HepG2 (cell line): ENCODE measurements at regions not wholly inside any gene's neighbourhood (a gene's known extent, or its start where the extent isn't known, plus 50 kb on each side); places are given as distances from the start of the nearest gene placed in this dataset.

ENCODE experiments used
- ATAC-seq: fragments of 200-7000 bp; cut with Tn5 transposase; 3 replicates; pipeline ENCODE4 v1.9.1; 2020; ENCODE audit warnings: mild to moderate bottlenecking, moderate library complexity
- BruUV-seq: library from RNA; stranded (reverse); fragments of 400-500 nt; replicated peaks from 2 replicates; lab custom pipeline; 2021; lab: Mats Ljungman, UMichigan
- CTCF ChIA-PET: fragments of 300-600 bp; formaldehyde crosslinking; extraction: SDS; loops from one replicate; lab custom pipeline; 2021; ENCODE audit warnings: low total read pairs, inconsistent platforms, low intra/inter-chr PET ratio; lab: Yijun Ruan, JAX
- POLR2A ChIA-PET: fragments of 350-600 bp; sonication (Branson Sonifier 250); formaldehyde crosslinking; loops from one replicate; lab custom pipeline; 2020; ENCODE audit warnings: antibody characterized with exemption, inconsistent platforms; lab: Yijun Ruan, JAX
- DNase-seq: peaks from one replicate; pipeline ENCODE4 v3.0.0-alpha.2; 2015; ENCODE audit warnings: low spot score
- FAIRE-seq: peaks from 3 replicates; lab custom pipeline; 2011; peaks lifted over from hg19 to GRCh38; lab: Jason Lieb, UNC
- H2AFZ ChIP-seq: one replicate; pipeline ENCODE4 v1.6.1; 2011; ENCODE audit warnings: low read length, inconsistent platforms
- H3K27ac ChIP-seq: fragments of 300-600 bp; 3 replicates; pipeline ENCODE4 v1.8.0; 2011; ENCODE audit warnings: mixed run types, mild to moderate bottlenecking, mixed read lengths, low read length, inconsistent platforms; ENCODE audit not compliant: insufficient read depth; ENCODE audit errors: extremely low read length
- H3K27me3 ChIP-seq, 2 experiments: fragments of 200-600 bp in 1 of 2; 2 replicates in 1 of 2; 3 replicates in 1 of 2; pipeline versions ENCODE4 v1.6.0 to v1.8.0; 2011; ENCODE audit warnings: low read length in 2 of 2, mild to moderate bottlenecking in 2 of 2, moderate library complexity in 2 of 2, inconsistent platforms in 1 of 2; ENCODE audit not compliant: insufficient read depth in 2 of 2, control insufficient read depth in 1 of 2
- H3K36me3 ChIP-seq, 2 experiments: fragments of 200-600 bp in 1 of 2; replicated peaks in 1 of 2; 2 replicates in 1 of 2; 3 replicates in 1 of 2; pipeline versions ENCODE4 v1.5.1 to v1.8.0; 2011; ENCODE audit warnings: low read length in 2 of 2, inconsistent platforms in 1 of 2; ENCODE audit not compliant: insufficient read depth in 2 of 2, control insufficient read depth in 1 of 2
- H3K4me1 ChIP-seq: 2 replicates; pipeline ENCODE4 v1.5.1; 2012; ENCODE audit warnings: low read length, inconsistent platforms; ENCODE audit not compliant: insufficient read depth
- H3K4me2 ChIP-seq: 2 replicates; pipeline ENCODE4 v1.6.0; 2011; ENCODE audit warnings: low read depth, low read length, inconsistent platforms
- H3K4me3 ChIP-seq, 3 experiments: fragments of 200-600 bp in 1 of 3; sonication (generic), shearing (Covaris generic) in 1 of 3; replicated peaks in 1 of 3; 2 replicates each; pipeline ENCODE4 v1.5.1; 2011 to 2016; ENCODE audit warnings: low read length in 3 of 3, inconsistent platforms in 2 of 3, low read depth in 2 of 3, mild to moderate bottlenecking in 2 of 3, control low read depth in 1 of 3, mixed read lengths in 1 of 3; ENCODE audit not compliant: insufficient read depth in 1 of 3
- H3K79me2 ChIP-seq: one replicate; pipeline ENCODE4 v1.6.1; 2011; ENCODE audit warnings: low read length, inconsistent platforms; ENCODE audit not compliant: insufficient read depth
- H3K9ac ChIP-seq: 2 replicates; pipeline ENCODE4 v1.6.0; 2011; ENCODE audit warnings: mild to moderate bottlenecking, low read depth, low read length, inconsistent platforms; ENCODE audit not compliant: insufficient read depth
- H3K9me3 ChIP-seq: 2 replicates; pipeline ENCODE4 v1.5.1; 2012; ENCODE audit warnings: mild to moderate bottlenecking, low read length
- H4K20me1 ChIP-seq: 2 replicates; pipeline ENCODE4 v1.6.0; 2011; ENCODE audit warnings: inconsistent platforms, mild to moderate bottlenecking, low read length, moderate library complexity; ENCODE audit not compliant: insufficient read depth
- BCL6 ChIP-seq: IDR thresholded peaks from 2 replicates; pipeline ENCODE4 v1.6.1; 2016; ENCODE audit warnings: missing genetic modification reagents, missing compliant biosample characterization
- CREM ChIP-seq, 2 experiments: sonication (generic) in 1 of 2; formaldehyde crosslinking in 1 of 2; IDR thresholded peaks; 2 replicates each; pipeline versions ENCODE4 v1.4.0 to v1.6.1; 2016 to 2020; ENCODE audit warnings: antibody characterized with exemption in 1 of 2, mild to moderate bottlenecking in 1 of 2, missing genetic modification reagents in 1 of 2
- DDIT3 ChIP-seq: sonication (generic); formaldehyde crosslinking; IDR thresholded peaks from 2 replicates; pipeline ENCODE4 v1.4.0; 2020; ENCODE audit warnings: mild to moderate bottlenecking, missing genetic modification reagents
- EZH2 ChIP-seq: conservative IDR thresholded peaks from 2 replicates; pipeline ENCODE4 v1.6.1; 2012; ENCODE audit warnings: mild to moderate bottlenecking, low read depth, low read length, moderate library complexity
- HDAC1 ChIP-seq: sonication (generic); formaldehyde crosslinking; IDR thresholded peaks from 2 replicates; pipeline ENCODE4 v1.5.1; 2020; ENCODE audit warnings: mild to moderate bottlenecking, missing genetic modification reagents
- MAFG ChIP-seq: sonication (generic); formaldehyde crosslinking; IDR thresholded peaks from 2 replicates; pipeline ENCODE4 v1.5.1; 2020; ENCODE audit warnings: mild to moderate bottlenecking, missing genetic modification reagents
- RBM39 ChIP-seq: fragments of 200-400 bp; formaldehyde crosslinking; IDR thresholded peaks from one replicate; pipeline ENCODE4 v1.6.1; 2018; ENCODE audit warnings: antibody characterized with exemption, mild to moderate bottlenecking, low read depth, low read length; ENCODE audit not compliant: poor library complexity, severe bottlenecking
- SOX5 ChIP-seq: IDR thresholded peaks from 2 replicates; pipeline ENCODE4 v1.6.1; 2016; ENCODE audit warnings: borderline replicate concordance
- ZFP36L2 ChIP-seq: sonication (generic); formaldehyde crosslinking; IDR thresholded peaks from 2 replicates; pipeline ENCODE4 v1.4.0; 2020; ENCODE audit warnings: missing genetic modification reagents
- ZMYM2 ChIP-seq: sonication (generic); formaldehyde crosslinking; IDR thresholded peaks from 2 replicates; pipeline ENCODE4 v1.8.0; 2022; ENCODE audit warnings: mild to moderate bottlenecking, missing genetic modification reagents
- ZNF20 ChIP-seq: sonication (generic); formaldehyde crosslinking; IDR thresholded peaks from 2 replicates; pipeline ENCODE4 v1.4.0; 2020; ENCODE audit warnings: mild to moderate bottlenecking, moderate library complexity, missing genetic modification reagents
- ZNF263 ChIP-seq: sonication (generic); formaldehyde crosslinking; IDR thresholded peaks from 2 replicates; pipeline ENCODE4 v1.4.0; 2020; ENCODE audit warnings: missing genetic modification reagents
- ZNF562 ChIP-seq: sonication (generic); formaldehyde crosslinking; IDR thresholded peaks from 2 replicates; pipeline ENCODE4 v1.8.0; 2022; ENCODE audit warnings: missing genetic modification reagents, borderline replicate concordance
- ZNF749 ChIP-seq: sonication (generic); formaldehyde crosslinking; IDR thresholded peaks from 2 replicates; pipeline ENCODE4 v1.8.0; 2022; ENCODE audit warnings: mild to moderate bottlenecking, missing genetic modification reagents, moderate library complexity, borderline replicate concordance
- ZNF790 ChIP-seq: sonication (generic); formaldehyde crosslinking; IDR thresholded peaks from 2 replicates; pipeline ENCODE4 v1.8.0; 2022; ENCODE audit warnings: missing genetic modification reagents, mild to moderate bottlenecking, borderline replicate concordance
- ZSCAN12 ChIP-seq: sonication (generic); formaldehyde crosslinking; IDR thresholded peaks from 2 replicates; pipeline ENCODE4 v1.9.0; 2021; ENCODE audit warnings: mild to moderate bottlenecking, missing genetic modification reagents
- ZSCAN25 ChIP-seq: sonication (generic); formaldehyde crosslinking; IDR thresholded peaks from 2 replicates; pipeline ENCODE4 v1.8.0; 2022; ENCODE audit warnings: mild to moderate bottlenecking, missing genetic modification reagents
- ZSCAN9 ChIP-seq: IDR thresholded peaks from 2 replicates; pipeline ENCODE4 v1.6.1; 2016; ENCODE audit warnings: borderline replicate concordance
- WGBS: methylation state at CpG from one replicate; pipeline ENCODE4 v1.1.6; 2017; ENCODE audit warnings: low lambda C conversion rate; 5-methylcytosine and 5-hydroxymethylcytosine counted together
- in situ Hi-C: cut with HindIII; loops from 2 replicates; pipeline ENCODE4 v1.10.0; 2017; ENCODE audit warnings: low pct_unique_long_range_greater_than_20kb; ENCODE audit not compliant: extremely low pct_ligation_motif_present
- intact Hi-C: fragments of 100-400 bp; cut with micrococcal nuclease; formaldehyde crosslinking; loops from one replicate; pipeline ENCODE4 v1.10.0; 2022; ENCODE audit not compliant: unreplicated experiment
- TF ChIP-seq, protein P1 (sequence below): sonication (generic); formaldehyde crosslinking; conservative IDR thresholded peaks from 2 replicates; pipeline ENCODE4 v1.4.0; 2020; ENCODE audit warnings: missing genetic modification reagents

DNA sequence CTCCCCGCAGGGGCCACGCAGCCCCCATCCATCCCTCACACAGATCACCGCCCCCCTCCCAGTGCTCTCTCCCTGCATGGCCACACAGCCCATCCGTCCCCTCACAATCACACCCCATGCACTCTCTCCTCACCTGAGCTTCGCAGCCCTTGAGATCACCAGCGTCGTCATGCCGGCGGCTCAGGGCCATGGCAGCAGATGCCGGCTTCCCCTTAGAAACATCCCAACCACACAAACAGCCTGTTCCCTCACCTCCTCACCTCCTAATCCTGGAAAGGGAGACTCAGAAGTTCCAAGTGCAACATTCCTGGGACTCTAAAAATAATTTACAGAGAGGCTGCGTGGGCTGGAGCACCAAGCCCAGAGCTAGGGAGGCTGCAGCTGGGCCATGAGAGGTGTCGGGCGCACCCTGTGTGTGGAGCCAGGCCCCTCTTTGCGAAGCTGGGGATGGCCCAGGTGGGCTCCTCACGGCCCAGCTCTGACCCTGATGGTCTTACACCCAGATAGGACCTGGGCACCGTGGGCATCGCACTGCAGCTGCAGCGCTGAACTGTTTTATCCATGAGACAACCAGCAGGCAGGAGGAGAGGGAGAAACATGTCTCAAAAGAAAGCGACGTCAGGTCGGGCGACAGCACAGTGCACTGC, 125.3 kb downstream of the DLL1 start:
- 50% methylated on average over 22 of the region's 22 CpGs for WGBS
- POLR2A ChIA-PET, result no interaction called here
- no peak overlapping the region for H3K27ac ChIP-seq
- 0 out of 2 replicates have a peak, but pooled peaks cover 2% of the 10 kb centered on the region for H4K20me1 ChIP-seq
- H3K9me3 ChIP-seq, result peaks cover 26% of the 10 kb centered on the region
- no peak for FAIRE-seq
- no peaks in the 10 kb centered on the region for H3K4me1 ChIP-seq
- H2AFZ ChIP-seq, result no peak overlapping the region
- in situ Hi-C loops (no loop called here), intact Hi-C loops (loop anchor here (10.0 kb wide), 1 partner anchor 349 kb away; no protein-coding TSS in a partner anchor)
- peaks cover 7 to 41% of the 10 kb centered on the region in 2 experiments; a peak in 4 of 5 replicates for H3K27me3 ChIP-seq
- TF ChIP-seq ZSCAN9 (CRISPR knock-in tag), result no peak
- TF ChIP-seq RBM39, result peak; percentile 42
- no peak for ATAC-seq
- no peak overlapping the region for H3K4me3 ChIP-seq
- no peak overlapping the region for H3K9ac ChIP-seq
- CTCF ChIA-PET, result no interaction called here
- no TSS peak for BruUV-seq
- no peaks in the 10 kb centered on the region for H3K36me3 ChIP-seq
- no peak for DNase-seq
- no peak overlapping the region for H3K4me2 ChIP-seq
- no peaks in the 10 kb centered on the region for H3K79me2 ChIP-seq

GRCh38 chr6:170165085-170165470, 125.8 kb downstream of the DLL1 start:
- no peak overlapping the region for H2AFZ ChIP-seq
- H3K9ac ChIP-seq, result no peak overlapping the region
- no peaks in the 10 kb centered on the region for H3K4me1 ChIP-seq
- no peaks in the 10 kb centered on the region for H3K79me2 ChIP-seq
- no TSS peak for BruUV-seq
- H3K9me3 ChIP-seq, result peaks cover 22% of the 10 kb centered on the region
- peak; percentile 88 for ATAC-seq
- H3K4me2 ChIP-seq, result no peak overlapping the region
- ChIA-PET POLR2A (no interaction called here), CTCF (no interaction called here)
- H3K36me3 ChIP-seq, result no peaks in the 10 kb centered on the region
- H3K4me3 ChIP-seq, result no peak overlapping the region
- WGBS, result 24% methylated on average over 10 of the region's 11 CpGs
- intact Hi-C loops, result loop anchor here (10.0 kb wide), 1 partner anchor 350 kb away; no protein-coding TSS in a partner anchor
- no peak for FAIRE-seq
- H4K20me1 ChIP-seq, result 0 out of 2 replicates have a peak, but pooled peaks cover 2% of the 10 kb centered on the region
- no peak overlapping the region for H3K27ac ChIP-seq
- no peak for DNase-seq
- H3K27me3 ChIP-seq, result peaks cover 7 to 41% of the 10 kb centered on the region in 2 experiments; a peak in 4 of 5 replicates
- in situ Hi-C loops, result no loop called here
- no peak for TF ChIP-seq HDAC1 (CRISPR knock-in tag)
- no peak for TF ChIP-seq ZNF790 (CRISPR knock-in tag)
- no peak for TF ChIP-seq ZNF562 (CRISPR knock-in tag)
- TF ChIP-seq DDIT3 (CRISPR knock-in tag), result no peak
- TF ChIP-seq EZH2, result no peak
- TF ChIP-seq ZFP36L2 (CRISPR knock-in tag), result no peak
- no peak for TF ChIP-seq ZSCAN12
- TF ChIP-seq ZNF20 (CRISPR knock-in tag), result no peak
- no peak for TF ChIP-seq ZNF749 (CRISPR knock-in tag)
- TF ChIP-seq ZMYM2 (CRISPR knock-in tag), result no peak
- TF ChIP-seq ZSCAN25 (CRISPR knock-in tag), result no peak
- peak; percentile 77; the same call in 1 of the 2 replicates for TF ChIP-seq ZNF263 (CRISPR knock-in tag)
- TF ChIP-seq MAFG (CRISPR knock-in tag), result no peak
- TF ChIP-seq BCL6 (CRISPR knock-in tag), result no peak
- TF ChIP-seq SOX5, result no peak
- no peak for TF ChIP-seq CREM (IDR thresholded peaks at IDR 0.05)
- TF ChIP-seq CREM (CRISPR knock-in tag; IDR thresholded peaks at IDR 0.05), result no peak
- TF ChIP-seq, protein P1, sequence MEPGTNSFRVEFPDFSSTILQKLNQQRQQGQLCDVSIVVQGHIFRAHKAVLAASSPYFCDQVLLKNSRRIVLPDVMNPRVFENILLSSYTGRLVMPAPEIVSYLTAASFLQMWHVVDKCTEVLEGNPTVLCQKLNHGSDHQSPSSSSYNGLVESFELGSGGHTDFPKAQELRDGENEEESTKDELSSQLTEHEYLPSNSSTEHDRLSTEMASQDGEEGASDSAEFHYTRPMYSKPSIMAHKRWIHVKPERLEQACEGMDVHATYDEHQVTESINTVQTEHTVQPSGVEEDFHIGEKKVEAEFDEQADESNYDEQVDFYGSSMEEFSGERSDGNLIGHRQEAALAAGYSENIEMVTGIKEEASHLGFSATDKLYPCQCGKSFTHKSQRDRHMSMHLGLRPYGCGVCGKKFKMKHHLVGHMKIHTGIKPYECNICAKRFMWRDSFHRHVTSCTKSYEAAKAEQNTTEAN, result no peak
